Neural cell (in vitro differentiated cells): ENCODE measurements at regions not wholly inside any gene's neighbourhood (a gene's known extent, or its start where the extent isn't known, plus 50 kb on each side); places are given as distances from the start of the nearest gene placed in this dataset.

Experiments
- H2AFZ ChIP-seq: fragments of 200-600, 300-800 bp; sonication (generic), shearing (Covaris generic); 2 replicates; pipeline ENCODE4 v1.6.0; 2014; ENCODE audit warnings: low read depth, mild to moderate bottlenecking, antibody characterized with exemption, low read length, moderate library complexity
- H3F3A ChIP-seq: fragments of 200-600 bp; shearing (Covaris generic); 2 replicates; pipeline ENCODE4 v1.6.1; 2016; ENCODE audit warnings: mild to moderate bottlenecking, moderate library complexity, mixed read lengths, antibody characterized with exemption, low read length; ENCODE audit not compliant: insufficient read depth, poor library complexity, severe bottlenecking
- H3K27ac ChIP-seq: fragments of 200-600, 300-800 bp; sonication (generic), shearing (Covaris generic); 2 replicates; pipeline ENCODE4 v1.5.1; 2014; ENCODE audit warnings: mild to moderate bottlenecking, low read length, moderate library complexity
- H3K27me3 ChIP-seq: fragments of 300-800, 200-600 bp; sonication (generic), shearing (Covaris generic); 2 replicates; pipeline ENCODE4 v1.6.0; 2014; ENCODE audit warnings: mild to moderate bottlenecking, low read depth, low read length, moderate library complexity; ENCODE audit not compliant: insufficient read depth
- H3K36me3 ChIP-seq: fragments of 300-800, 200-600 bp; sonication (generic), shearing (Covaris generic); 2 replicates; pipeline ENCODE4 v1.5.1; 2014; ENCODE audit warnings: mild to moderate bottlenecking, antibody characterized with exemption, low read length, moderate library complexity; ENCODE audit not compliant: insufficient read depth
- H3K4me2 ChIP-seq: fragments of 300-800, 200-600 bp; sonication (generic), shearing (Covaris generic); 2 replicates; pipeline ENCODE4 v1.6.0; 2014; ENCODE audit warnings: mild to moderate bottlenecking, low read length
- H3K4me3 ChIP-seq: fragments of 300-800, 200-600 bp; sonication (generic), shearing (Covaris generic); 2 replicates; pipeline ENCODE4 v1.5.1; 2014; ENCODE audit warnings: mild to moderate bottlenecking, low read length, moderate library complexity
- H3K79me2 ChIP-seq: fragments of 200-600 bp; shearing (Covaris generic); replicated peaks from 2 replicates; pipeline ENCODE4 v1.6.0; 2014; ENCODE audit warnings: mild to moderate bottlenecking, low read length, moderate library complexity; ENCODE audit not compliant: insufficient read depth
- H3K9ac ChIP-seq: fragments of 300-800, 200-600 bp; sonication (generic), shearing (Covaris generic); 2 replicates; pipeline ENCODE4 v1.6.1; 2016; ENCODE audit warnings: mild to moderate bottlenecking, low read length, mixed read lengths
- H3K9me2 ChIP-seq: fragments of 200-600 bp; shearing (Covaris generic); 2 replicates; pipeline ENCODE4 v1.6.1; 2016; ENCODE audit warnings: mild to moderate bottlenecking, low read length, mixed read lengths; ENCODE audit not compliant: insufficient read depth
- H3K9me3 ChIP-seq: fragments of 200-600, 300-800 bp; sonication (generic), shearing (Covaris generic); 2 replicates; pipeline ENCODE4 v1.6.1; 2016; ENCODE audit warnings: mild to moderate bottlenecking, mixed run types, low read length, moderate library complexity, mixed read lengths
- H4K20me1 ChIP-seq: fragments of 200-600 bp; shearing (Covaris generic); 2 replicates; pipeline ENCODE4 v1.6.1; 2016; ENCODE audit warnings: mild to moderate bottlenecking, mixed run types; ENCODE audit not compliant: insufficient read depth
- EP300 ChIP-seq: fragments of 450-650 bp; conservative IDR thresholded peaks from 2 replicates; pipeline ENCODE4 v1.6.1; 2014; ENCODE audit warnings: antibody characterized with exemption, mild to moderate bottlenecking, moderate library complexity; ENCODE audit not compliant: poor library complexity, severe bottlenecking
- EZH2 ChIP-seq: fragments of 200-600, 300-800 bp; shearing (Covaris generic), sonication (generic); IDR thresholded peaks from 2 replicates; pipeline ENCODE4 v1.6.1; 2014; ENCODE audit warnings: antibody characterized with exemption, low read length, borderline replicate concordance, mild to moderate bottlenecking; ENCODE audit not compliant: insufficient read depth, poor library complexity, severe bottlenecking
- MXI1 ChIP-seq: fragments of 450-650 bp; conservative IDR thresholded peaks from 2 replicates; pipeline ENCODE4 v1.6.1; 2014; ENCODE audit warnings: antibody characterized with exemption, mild to moderate bottlenecking; ENCODE audit not compliant: poor library complexity, severe bottlenecking
- POLR2AphosphoS5 ChIP-seq: IDR thresholded peaks from 2 replicates; pipeline ENCODE4 v1.6.1; 2012
- RAD21 ChIP-seq: fragments of 450-650 bp; conservative IDR thresholded peaks from 2 replicates; pipeline ENCODE4 v1.6.1; 2014; ENCODE audit warnings: antibody characterized with exemption, mild to moderate bottlenecking, moderate library complexity
- SMC3 ChIP-seq: fragments of 450-650 bp; conservative IDR thresholded peaks from 2 replicates; pipeline ENCODE4 v1.6.1; 2014; ENCODE audit warnings: antibody characterized with exemption, mild to moderate bottlenecking, moderate library complexity; ENCODE audit not compliant: poor library complexity
- TAF1 ChIP-seq: IDR thresholded peaks from 2 replicates; pipeline ENCODE4 v1.6.1; 2012; ENCODE audit warnings: low read depth
- TF ChIP-seq, protein P1 (sequence below): IDR thresholded peaks from 2 replicates; pipeline ENCODE4 v1.6.1; 2012; ENCODE audit warnings: borderline replicate concordance
- TF ChIP-seq, protein P2 (sequence below): fragments of 450-650 bp; IDR thresholded peaks from 2 replicates; pipeline ENCODE4 v1.5.1; 2014; ENCODE audit warnings: antibody characterized with exemption, mild to moderate bottlenecking, moderate library complexity; ENCODE audit not compliant: poor library complexity, severe bottlenecking

DNA sequence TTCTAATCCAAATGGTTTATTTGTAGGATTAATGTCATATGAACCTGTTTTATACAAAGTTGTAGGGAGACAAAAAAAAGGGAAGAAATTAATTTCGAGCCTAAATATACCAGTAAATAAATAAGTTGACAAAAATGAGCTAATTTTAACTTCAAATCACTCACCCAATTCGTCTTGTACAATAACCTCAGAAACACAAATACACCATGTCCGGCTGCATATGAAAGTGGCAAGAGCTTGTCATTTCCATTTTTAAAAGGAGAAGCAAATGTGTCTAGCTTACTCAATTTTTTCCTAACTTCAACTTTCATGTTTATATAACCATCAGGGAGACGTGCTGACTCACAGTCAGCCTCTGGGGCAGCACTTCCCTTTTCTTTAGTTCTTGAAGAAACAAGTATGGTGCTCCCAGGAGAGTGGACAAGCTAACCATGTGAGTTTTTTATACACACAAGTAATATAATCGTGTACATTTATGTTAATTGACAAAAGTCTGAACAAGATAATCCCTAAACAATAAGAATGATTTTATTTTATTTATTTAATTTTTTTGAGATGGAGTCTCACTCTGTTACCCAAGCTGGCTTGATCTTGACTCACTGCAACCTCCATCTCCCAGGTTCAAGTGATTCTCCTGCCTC, 55.5 kb upstream of the SGK1 start:
- H3K4me2 ChIP-seq: no peak overlapping the region
- no peaks in the 10 kb centered on the region for H3K36me3 ChIP-seq
- no peak overlapping the region for H3K27ac ChIP-seq
- no peak overlapping the region for H2AFZ ChIP-seq
- H3K9me3 ChIP-seq: no peaks in the 10 kb centered on the region
- no peak overlapping the region for H3K9ac ChIP-seq
- no peaks in the 10 kb centered on the region for H3K79me2 ChIP-seq
- no peaks in the 10 kb centered on the region for H3K27me3 ChIP-seq
- H3F3A ChIP-seq: no peaks in the 10 kb centered on the region
- TF ChIP-seq, protein P1, sequence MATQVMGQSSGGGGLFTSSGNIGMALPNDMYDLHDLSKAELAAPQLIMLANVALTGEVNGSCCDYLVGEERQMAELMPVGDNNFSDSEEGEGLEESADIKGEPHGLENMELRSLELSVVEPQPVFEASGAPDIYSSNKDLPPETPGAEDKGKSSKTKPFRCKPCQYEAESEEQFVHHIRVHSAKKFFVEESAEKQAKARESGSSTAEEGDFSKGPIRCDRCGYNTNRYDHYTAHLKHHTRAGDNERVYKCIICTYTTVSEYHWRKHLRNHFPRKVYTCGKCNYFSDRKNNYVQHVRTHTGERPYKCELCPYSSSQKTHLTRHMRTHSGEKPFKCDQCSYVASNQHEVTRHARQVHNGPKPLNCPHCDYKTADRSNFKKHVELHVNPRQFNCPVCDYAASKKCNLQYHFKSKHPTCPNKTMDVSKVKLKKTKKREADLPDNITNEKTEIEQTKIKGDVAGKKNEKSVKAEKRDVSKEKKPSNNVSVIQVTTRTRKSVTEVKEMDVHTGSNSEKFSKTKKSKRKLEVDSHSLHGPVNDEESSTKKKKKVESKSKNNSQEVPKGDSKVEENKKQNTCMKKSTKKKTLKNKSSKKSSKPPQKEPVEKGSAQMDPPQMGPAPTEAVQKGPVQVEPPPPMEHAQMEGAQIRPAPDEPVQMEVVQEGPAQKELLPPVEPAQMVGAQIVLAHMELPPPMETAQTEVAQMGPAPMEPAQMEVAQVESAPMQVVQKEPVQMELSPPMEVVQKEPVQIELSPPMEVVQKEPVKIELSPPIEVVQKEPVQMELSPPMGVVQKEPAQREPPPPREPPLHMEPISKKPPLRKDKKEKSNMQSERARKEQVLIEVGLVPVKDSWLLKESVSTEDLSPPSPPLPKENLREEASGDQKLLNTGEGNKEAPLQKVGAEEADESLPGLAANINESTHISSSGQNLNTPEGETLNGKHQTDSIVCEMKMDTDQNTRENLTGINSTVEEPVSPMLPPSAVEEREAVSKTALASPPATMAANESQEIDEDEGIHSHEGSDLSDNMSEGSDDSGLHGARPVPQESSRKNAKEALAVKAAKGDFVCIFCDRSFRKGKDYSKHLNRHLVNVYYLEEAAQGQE: no peak
- TF ChIP-seq EP300 (no peak), EZH2 (no peak), MXI1 (no peak), RAD21 (no peak), SMC3 (no peak), TAF1 (no peak), POLR2AphosphoS5 (no peak)
- TF ChIP-seq, protein P2, sequence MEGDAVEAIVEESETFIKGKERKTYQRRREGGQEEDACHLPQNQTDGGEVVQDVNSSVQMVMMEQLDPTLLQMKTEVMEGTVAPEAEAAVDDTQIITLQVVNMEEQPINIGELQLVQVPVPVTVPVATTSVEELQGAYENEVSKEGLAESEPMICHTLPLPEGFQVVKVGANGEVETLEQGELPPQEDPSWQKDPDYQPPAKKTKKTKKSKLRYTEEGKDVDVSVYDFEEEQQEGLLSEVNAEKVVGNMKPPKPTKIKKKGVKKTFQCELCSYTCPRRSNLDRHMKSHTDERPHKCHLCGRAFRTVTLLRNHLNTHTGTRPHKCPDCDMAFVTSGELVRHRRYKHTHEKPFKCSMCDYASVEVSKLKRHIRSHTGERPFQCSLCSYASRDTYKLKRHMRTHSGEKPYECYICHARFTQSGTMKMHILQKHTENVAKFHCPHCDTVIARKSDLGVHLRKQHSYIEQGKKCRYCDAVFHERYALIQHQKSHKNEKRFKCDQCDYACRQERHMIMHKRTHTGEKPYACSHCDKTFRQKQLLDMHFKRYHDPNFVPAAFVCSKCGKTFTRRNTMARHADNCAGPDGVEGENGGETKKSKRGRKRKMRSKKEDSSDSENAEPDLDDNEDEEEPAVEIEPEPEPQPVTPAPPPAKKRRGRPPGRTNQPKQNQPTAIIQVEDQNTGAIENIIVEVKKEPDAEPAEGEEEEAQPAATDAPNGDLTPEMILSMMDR: no peak
- H3K9me2 ChIP-seq: no peaks in the 10 kb centered on the region
- no peaks in the 10 kb centered on the region for H4K20me1 ChIP-seq
- H3K4me3 ChIP-seq: no peak overlapping the region

DNA sequence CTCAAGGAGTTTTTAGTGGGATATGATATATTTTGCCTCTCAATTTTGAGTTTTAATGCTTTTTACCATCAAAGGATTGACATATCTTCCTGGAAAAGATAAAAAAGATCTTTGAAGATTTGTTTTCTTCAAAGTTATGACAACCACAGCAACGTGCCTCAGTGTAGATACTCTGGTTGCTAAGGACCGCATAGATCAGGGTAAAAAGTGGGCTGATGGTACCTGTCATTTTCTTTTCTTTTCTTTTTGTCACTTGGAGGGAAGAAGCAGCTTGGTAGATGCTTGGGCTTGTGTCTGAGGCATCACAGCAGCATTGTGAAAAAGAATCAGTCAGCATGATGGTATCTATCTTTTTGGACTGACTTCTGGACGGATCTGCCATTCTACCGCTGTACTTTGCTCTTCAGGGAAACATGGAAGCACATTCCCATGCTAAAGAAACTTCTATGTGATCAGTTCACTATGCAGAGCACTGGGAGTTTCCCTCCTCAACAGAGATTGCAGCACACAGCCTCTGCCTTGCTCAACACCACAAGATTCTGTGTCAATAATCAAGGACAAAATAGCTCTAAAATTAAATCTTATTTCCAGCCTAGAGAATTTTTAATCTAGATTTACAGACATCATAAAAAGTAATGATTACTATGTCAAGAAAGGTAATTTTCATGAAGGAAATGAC, 54.8 kb upstream of the SGK1 start:
- no peak overlapping the region for H3K27ac ChIP-seq
- H2AFZ ChIP-seq: no peak overlapping the region
- H4K20me1 ChIP-seq: no peaks in the 10 kb centered on the region
- H3K9me2 ChIP-seq: no peaks in the 10 kb centered on the region
- H3K79me2 ChIP-seq: no peaks in the 10 kb centered on the region
- no peaks in the 10 kb centered on the region for H3F3A ChIP-seq
- no peak overlapping the region for H3K9ac ChIP-seq
- no peaks in the 10 kb centered on the region for H3K36me3 ChIP-seq
- TF ChIP-seq EP300: no peak
- TF ChIP-seq, protein P1: no peak
- no peak for TF ChIP-seq EZH2
- TF ChIP-seq SMC3: no peak
- no peak for TF ChIP-seq MXI1
- no peak for TF ChIP-seq TAF1
- TF ChIP-seq RAD21: no peak
- TF ChIP-seq, protein P2: no peak
- TF ChIP-seq POLR2AphosphoS5: no peak
- H3K4me2 ChIP-seq: no peak overlapping the region
- no peaks in the 10 kb centered on the region for H3K9me3 ChIP-seq
- H3K27me3 ChIP-seq: no peaks in the 10 kb centered on the region
- no peak overlapping the region for H3K4me3 ChIP-seq
